Esophagus (tissue), 2 donors: ENCODE measurements at regions not wholly inside any gene's neighbourhood (a gene's known extent, or its start where the extent isn't known, plus 50 kb on each side); places are given as distances from the start of the nearest gene placed in this dataset.

ENCODE experiments used
- H3K27ac ChIP-seq, 2 donors: one replicate each; pipeline ENCODE4 v1.5.1; 2013; ENCODE audit warnings: low read depth in 2 of 2, mild to moderate bottlenecking in 2 of 2, inconsistent platforms in 1 of 2, low read length in 1 of 2, moderate library complexity in 1 of 2
- H3K27me3 ChIP-seq, 2 donors: one replicate each; pipeline ENCODE4 v1.6.1; 2013; ENCODE audit warnings: low read length in 2 of 2, control low read depth in 1 of 2, mild to moderate bottlenecking in 1 of 2; ENCODE audit not compliant: insufficient read depth in 2 of 2, control insufficient read depth in 1 of 2
- H3K36me3 ChIP-seq, 2 donors: one replicate each; pipeline ENCODE4 v1.6.1; 2013; ENCODE audit warnings: low read length in 1 of 2; ENCODE audit not compliant: control insufficient read depth in 2 of 2, insufficient read depth in 2 of 2
- H3K4me1 ChIP-seq, 2 donors: one replicate each; pipeline ENCODE4 v1.6.1; 2013; ENCODE audit warnings: low read length in 1 of 2; ENCODE audit not compliant: control insufficient read depth in 2 of 2, insufficient read depth in 2 of 2
- H3K4me3 ChIP-seq, 2 donors: one replicate each; pipeline ENCODE4 v1.5.1; 2013; ENCODE audit warnings: low read length in 2 of 2, mild to moderate bottlenecking in 2 of 2, low read depth in 1 of 2, moderate library complexity in 1 of 2
- H3K9me3 ChIP-seq, 2 donors: one replicate each; pipeline ENCODE4 v1.6.1; 2013; ENCODE audit warnings: mild to moderate bottlenecking in 2 of 2, low read depth in 1 of 2, low read length in 1 of 2, moderate library complexity in 1 of 2; ENCODE audit not compliant: control insufficient read depth in 2 of 2, insufficient read depth in 1 of 2
- WGBS, 2 donors: extraction: QIAGEN DNeasy Blood & Tissue Kit; methylation state at CpG; one replicate each; pipeline ENCODE4 v1.1.7; 2013; 5-methylcytosine and 5-hydroxymethylcytosine counted together
- donor health status: healthy with polysubstance abuse.
- donor health status: Bipolar disorder and iron deficiency.

DNA sequence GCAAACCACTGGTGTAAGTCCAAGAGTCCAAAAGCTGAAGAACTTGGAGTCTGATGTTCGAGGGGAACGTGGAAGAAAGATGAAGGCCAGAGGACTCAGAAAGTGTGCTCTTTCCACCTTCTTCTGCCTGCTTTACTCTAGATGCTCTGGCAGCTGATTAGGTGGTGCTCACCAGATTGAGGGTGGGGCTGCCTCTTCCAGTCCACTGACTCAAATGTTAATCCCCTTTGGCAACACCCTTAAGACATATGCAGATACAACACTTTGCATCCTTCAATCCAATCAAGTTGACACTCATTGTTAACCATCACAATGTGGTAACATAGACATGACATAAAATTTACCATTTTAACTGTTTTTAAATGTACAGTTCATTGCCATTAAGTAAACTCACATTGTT, 249.5 kb downstream of the COG6 start:
- Histone ChIP-seq H3K9me3 (no peaks in the 10 kb centered on the region), H3K4me3 (no peak overlapping the region), H3K36me3 (no peaks in the 10 kb centered on the region), H3K27ac (no peak overlapping the region), H3K4me1 (no peaks in the 10 kb centered on the region), H3K27me3 (no peaks in the 10 kb centered on the region)
- WGBS, 2 donors, result 89 to 96% methylated on average over 2 of the region's 2 CpGs

DNA sequence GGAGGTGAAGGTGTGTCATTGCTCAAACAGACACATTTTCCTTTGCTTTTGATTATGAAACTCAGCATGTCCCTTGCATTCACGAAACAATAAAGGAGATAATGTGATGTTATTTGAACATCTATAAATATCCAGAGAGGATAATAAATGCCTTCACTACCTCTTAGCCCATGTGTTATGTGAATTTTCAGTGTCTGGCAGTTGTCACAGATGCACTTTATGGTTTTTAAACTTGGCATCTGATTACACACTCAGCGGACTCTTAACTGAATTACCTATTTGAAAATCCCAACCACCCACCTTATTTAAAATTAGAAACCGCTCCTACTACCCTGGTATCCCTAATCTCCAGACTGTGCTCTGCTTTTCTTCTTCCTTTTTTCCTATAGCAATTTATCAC, 254.2 kb downstream of the COG6 start:
- H3K9me3 ChIP-seq, result no peaks in the 10 kb centered on the region
- no peaks in the 10 kb centered on the region for H3K36me3 ChIP-seq
- no peak overlapping the region for H3K4me3 ChIP-seq
- no peaks in the 10 kb centered on the region for H3K4me1 ChIP-seq
- no peak overlapping the region for H3K27ac ChIP-seq
- 85 to 86% methylated on average over 3 of the region's 3 CpGs for WGBS, 2 donors
- H3K27me3 ChIP-seq, result no peaks in the 10 kb centered on the region

DNA sequence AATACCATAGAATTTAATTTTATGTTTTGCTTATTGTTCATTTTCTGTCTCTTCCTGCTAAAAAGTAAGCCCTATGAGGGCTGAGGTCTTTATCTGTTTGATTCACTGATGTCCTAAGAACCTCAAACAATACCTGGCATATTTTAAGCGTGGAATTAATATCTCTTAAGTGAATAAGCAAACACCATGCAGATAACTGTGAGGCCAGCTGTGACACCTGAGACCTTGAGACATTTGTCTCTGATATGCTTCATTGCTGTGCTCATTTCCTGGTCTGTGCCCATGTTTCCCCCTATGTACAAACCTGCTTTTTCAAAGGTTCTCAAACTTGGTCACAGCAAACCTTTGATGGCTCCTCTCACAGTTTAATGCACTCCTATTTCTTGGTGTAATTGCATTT, 254.6 kb downstream of the COG6 start:
- Histone ChIP-seq H3K27me3 (no peaks in the 10 kb centered on the region), H3K4me3 (no peak overlapping the region), H3K9me3 (no peaks in the 10 kb centered on the region), H3K4me1 (no peaks in the 10 kb centered on the region), H3K27ac (no peak overlapping the region), H3K36me3 (no peaks in the 10 kb centered on the region)
- 67 to 93% methylated on average over 1 of the region's 1 CpG for WGBS, 2 donors

DNA sequence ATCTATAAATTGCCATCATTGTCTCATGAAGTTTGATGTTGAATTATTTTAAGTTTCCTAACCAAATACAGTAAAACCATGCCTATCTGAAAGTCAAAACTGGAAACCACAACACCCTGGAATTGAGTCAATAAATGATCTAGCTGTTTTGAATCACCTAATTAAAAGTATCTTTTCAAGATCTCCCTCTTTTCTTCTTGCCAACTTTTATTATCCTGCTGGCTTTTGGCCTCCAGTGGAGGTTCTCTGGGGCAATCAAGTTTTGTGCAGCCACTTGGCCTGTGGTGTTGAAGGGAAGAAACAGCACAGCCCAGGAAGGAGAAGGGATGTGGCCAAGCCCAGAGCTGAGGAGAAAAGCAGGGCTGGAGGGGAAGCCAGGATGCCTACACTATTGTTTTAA, 255.4 kb downstream of the COG6 start:
- H3K4me3 ChIP-seq, result no peak overlapping the region
- no peaks in the 10 kb centered on the region for H3K4me1 ChIP-seq
- H3K27me3 ChIP-seq, result no peaks in the 10 kb centered on the region
- H3K9me3 ChIP-seq, result no peaks in the 10 kb centered on the region
- H3K27ac ChIP-seq, result no peak overlapping the region
- no peaks in the 10 kb centered on the region for H3K36me3 ChIP-seq

DNA sequence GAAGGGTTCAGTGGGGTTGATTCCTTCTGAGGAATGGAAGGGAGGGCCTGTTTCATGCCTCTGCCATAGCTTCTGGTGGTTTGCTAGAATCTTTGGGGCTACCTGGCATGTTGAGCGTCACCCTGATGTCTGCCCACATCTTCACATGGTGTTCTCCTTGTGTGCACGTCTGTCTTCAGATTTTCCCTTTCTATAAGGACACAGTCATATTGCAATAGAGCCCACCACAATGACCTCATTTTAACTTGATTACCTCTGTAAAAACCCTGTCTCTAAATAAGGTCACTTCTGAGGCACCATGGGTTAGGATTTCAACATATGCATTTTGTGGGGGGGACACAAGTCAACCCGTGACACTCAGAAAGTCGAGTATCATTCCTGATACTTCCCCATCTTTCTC, 257.9 kb downstream of the COG6 start:
- no peaks in the 10 kb centered on the region for H3K36me3 ChIP-seq
- WGBS, 2 donors, result 83 to 89% methylated on average over 4 of the region's 4 CpGs
- H3K4me3 ChIP-seq, result no peak overlapping the region
- no peak overlapping the region for H3K27ac ChIP-seq
- no peaks in the 10 kb centered on the region for H3K9me3 ChIP-seq
- H3K27me3 ChIP-seq, result no peaks in the 10 kb centered on the region
- no peaks in the 10 kb centered on the region for H3K4me1 ChIP-seq

DNA sequence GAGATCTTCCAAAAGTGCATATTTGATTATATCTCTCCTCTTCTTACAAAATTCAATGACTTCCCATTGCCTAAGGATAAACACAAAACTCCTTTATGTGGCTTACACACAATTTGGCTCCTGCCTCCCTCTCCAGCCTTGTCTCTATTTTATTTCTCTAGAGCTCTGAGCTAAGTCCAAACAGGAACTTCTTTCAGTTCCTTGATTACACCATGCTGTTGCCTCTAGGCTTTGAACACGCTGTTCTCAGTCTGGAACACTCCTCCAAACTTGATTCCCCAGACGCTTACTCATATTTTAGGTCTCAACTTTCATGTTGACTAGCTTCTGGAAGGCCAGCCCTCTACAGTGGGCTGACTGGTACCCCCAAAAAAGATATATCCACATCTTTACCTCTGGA, 258.5 kb downstream of the COG6 start:
- H3K36me3 ChIP-seq, result no peaks in the 10 kb centered on the region
- H3K9me3 ChIP-seq, result no peaks in the 10 kb centered on the region
- H3K27me3 ChIP-seq, result no peaks in the 10 kb centered on the region
- H3K4me1 ChIP-seq, result no peaks in the 10 kb centered on the region
- H3K27ac ChIP-seq, result no peak overlapping the region
- WGBS, 2 donors, result 29 to 60% methylated on average over 2 of the region's 2 CpGs
- no peak overlapping the region for H3K4me3 ChIP-seq

DNA sequence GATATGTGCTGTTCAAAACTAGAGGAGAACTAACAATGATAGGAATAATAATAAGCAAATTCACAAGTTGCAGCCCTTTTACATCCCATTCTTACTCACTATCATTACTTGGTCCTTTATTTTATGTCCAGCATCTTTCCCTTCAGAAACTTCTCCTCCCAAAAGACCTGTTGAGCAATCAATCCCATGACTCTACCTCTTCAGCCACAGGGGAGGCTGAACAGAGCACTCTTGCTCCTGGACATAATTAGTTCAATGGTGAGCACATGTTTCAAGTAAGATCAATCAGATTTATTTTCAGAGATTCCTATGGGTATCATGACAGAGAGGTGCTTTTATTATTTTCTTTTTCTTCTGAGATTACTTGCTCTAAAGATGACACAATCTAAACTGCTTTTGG, 260.0 kb downstream of the COG6 start:
- H3K4me1 ChIP-seq, result no peaks in the 10 kb centered on the region
- no peaks in the 10 kb centered on the region for H3K27me3 ChIP-seq
- no peaks in the 10 kb centered on the region for H3K36me3 ChIP-seq
- H3K9me3 ChIP-seq, result no peaks in the 10 kb centered on the region
- no peak overlapping the region for H3K27ac ChIP-seq
- H3K4me3 ChIP-seq, result no peak overlapping the region

DNA sequence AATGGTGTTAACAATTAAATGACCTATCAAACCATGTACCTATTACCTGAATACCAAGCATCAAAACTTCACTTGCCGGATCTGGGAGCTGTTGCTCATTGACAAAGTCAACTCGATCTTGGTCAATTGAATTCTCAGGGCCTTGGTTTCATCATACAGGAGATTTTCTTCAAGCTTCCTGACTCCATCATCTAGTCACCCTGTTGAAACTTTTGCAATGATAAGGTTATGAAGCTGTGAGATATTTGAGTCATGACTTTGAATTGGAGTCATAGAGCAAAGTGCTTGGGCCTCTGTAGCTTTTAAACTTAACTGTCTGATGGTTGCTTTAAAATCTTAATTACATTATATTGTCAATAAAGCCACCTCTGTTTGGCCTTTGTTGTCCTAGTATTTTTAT, 260.9 kb downstream of the COG6 start:
- no peak overlapping the region for H3K4me3 ChIP-seq
- H3K9me3 ChIP-seq, result no peaks in the 10 kb centered on the region
- peaks cover 0 to 2% of the 10 kb centered on the region in 2 donors for H3K27me3 ChIP-seq

DNA sequence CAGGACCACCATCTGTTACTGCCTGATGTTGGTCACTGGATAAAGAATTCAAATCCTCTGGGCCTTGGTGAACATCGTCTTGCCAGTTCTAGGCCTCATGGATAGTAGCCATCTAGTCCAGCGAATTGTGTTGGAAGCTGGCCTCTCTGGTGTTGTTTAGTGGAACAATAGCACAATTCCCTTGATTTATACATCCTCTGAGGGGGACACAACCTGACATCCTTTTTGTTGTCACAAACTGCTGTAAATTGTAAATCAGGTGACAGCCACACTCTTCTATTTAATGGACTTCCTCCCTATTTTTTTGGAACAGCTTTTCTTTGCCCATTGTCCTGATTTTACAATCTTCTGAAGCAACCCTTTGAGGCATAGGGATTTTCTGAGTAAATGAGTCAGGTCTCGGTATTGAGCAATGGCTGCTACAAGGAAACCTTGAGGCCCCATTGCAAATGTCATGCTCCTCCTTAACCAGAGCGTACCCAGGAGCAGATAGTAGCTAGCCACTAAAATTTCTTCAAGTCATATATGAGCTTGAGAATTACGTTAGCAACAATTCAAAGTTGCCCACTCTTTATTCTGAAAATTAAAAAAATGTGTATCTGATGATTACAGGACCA, 263.3 kb downstream of the COG6 start:
- Histone ChIP-seq H3K9me3 (no peaks in the 10 kb centered on the region), H3K27me3 (peaks cover 0 to 3% of the 10 kb centered on the region in 2 donors), H3K27ac (no peak overlapping the region), H3K4me1 (no peaks in the 10 kb centered on the region), H3K4me3 (no peak overlapping the region), H3K36me3 (no peaks in the 10 kb centered on the region)
- WGBS, 2 donors, result 85 to 87% methylated on average over 5 of the region's 5 CpGs

More for the DNA sequence above, 260.9 kb downstream of the COG6 start:
- 91 to 96% methylated on average over 2 of the region's 2 CpGs for WGBS, 2 donors
- Histone ChIP-seq H3K36me3 (no peaks in the 10 kb centered on the region), H3K4me1 (no peaks in the 10 kb centered on the region), H3K27ac (no peak overlapping the region)

DNA sequence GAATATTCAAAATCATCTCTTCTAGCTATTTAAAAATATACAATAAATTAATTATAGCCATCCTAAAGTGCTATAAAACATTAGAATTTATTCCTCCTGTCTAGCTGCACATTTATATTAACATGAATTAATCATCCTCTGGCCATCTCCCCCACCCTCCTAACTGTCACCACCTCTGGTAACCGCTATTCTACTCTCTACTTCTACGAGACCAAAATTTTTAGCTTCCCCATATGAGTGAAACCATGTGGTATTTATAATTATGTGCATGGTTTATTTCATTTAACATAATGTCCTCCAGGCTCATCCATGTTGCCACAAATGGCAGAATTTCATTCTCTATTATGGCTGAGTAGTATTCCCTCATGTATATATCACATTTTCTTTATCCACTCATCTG, 265.2 kb downstream of the COG6 start:
- H3K36me3 ChIP-seq, result no peaks in the 10 kb centered on the region
- H3K9me3 ChIP-seq, result no peaks in the 10 kb centered on the region
- no peak overlapping the region for H3K4me3 ChIP-seq
- H3K27ac ChIP-seq, result no peak overlapping the region
- 89% methylated on average over 2 of the region's 2 CpGs for WGBS, 2 donors
- H3K27me3 ChIP-seq, result peaks cover 0 to 3% of the 10 kb centered on the region in 2 donors
- no peaks in the 10 kb centered on the region for H3K4me1 ChIP-seq
